Mesendoderm (in vitro differentiated cells): ENCODE measurements at regions not wholly inside any gene's neighbourhood (a gene's known extent, or its start where the extent isn't known, plus 50 kb on each side); places are given as distances from the start of the nearest gene placed in this dataset.

Experiments used
- DNase-seq: peaks from one replicate; pipeline ENCODE4 v3.0.0; 2013
- H2AK5ac ChIP-seq: 2 replicates; pipeline ENCODE4 v1.6.1; 2013; ENCODE audit warnings: low read length, inconsistent platforms
- H2BK120ac ChIP-seq: 2 replicates; pipeline ENCODE4 v1.6.1; 2013; ENCODE audit warnings: low read depth, mild to moderate bottlenecking, low read length, moderate library complexity, mixed read lengths
- H2BK15ac ChIP-seq: replicated peaks from 2 replicates; pipeline ENCODE4 v1.6.1; 2013; ENCODE audit warnings: low read depth, mild to moderate bottlenecking, moderate library complexity
- H2BK5ac ChIP-seq: 2 replicates; pipeline ENCODE4 v1.6.1; 2013; ENCODE audit warnings: low read length, inconsistent platforms
- H3K18ac ChIP-seq: 2 replicates; pipeline ENCODE4 v1.6.1; 2013; ENCODE audit warnings: mild to moderate bottlenecking, low read length, mixed read lengths
- H3K23ac ChIP-seq: one replicate; pipeline ENCODE4 v1.6.1; 2013; ENCODE audit warnings: low read length
- H3K27ac ChIP-seq: 2 replicates; pipeline ENCODE4 v1.5.1; 2013; ENCODE audit warnings: low read depth, mild to moderate bottlenecking, inconsistent platforms, low read length, moderate library complexity
- H3K27me3 ChIP-seq: 2 replicates; pipeline ENCODE4 v1.6.1; 2013; ENCODE audit warnings: low read length, control low read depth, mild to moderate bottlenecking, inconsistent platforms; ENCODE audit not compliant: insufficient read depth, poor library complexity
- H3K36me3 ChIP-seq: 2 replicates; pipeline ENCODE4 v1.6.1; 2013; ENCODE audit warnings: low read length, inconsistent platforms; ENCODE audit not compliant: control insufficient read depth, insufficient read depth
- H3K4ac ChIP-seq: one replicate; pipeline ENCODE4 v1.6.1; 2013; ENCODE audit warnings: low read depth, mild to moderate bottlenecking, low read length, moderate library complexity
- H3K4me1 ChIP-seq: 2 replicates; pipeline ENCODE4 v1.6.1; 2013; ENCODE audit warnings: low read depth, low read length, inconsistent platforms; ENCODE audit not compliant: control insufficient read depth
- H3K4me2 ChIP-seq: 2 replicates; pipeline ENCODE4 v1.6.1; 2013; ENCODE audit warnings: low read length
- H3K4me3 ChIP-seq: 2 replicates; pipeline ENCODE4 v1.5.1; 2013; ENCODE audit warnings: mild to moderate bottlenecking, low read length
- H3K56ac ChIP-seq: one replicate; pipeline ENCODE4 v1.6.1; 2013; ENCODE audit warnings: low read length
- H3K79me1 ChIP-seq: 2 replicates; pipeline ENCODE4 v1.6.1; 2013; ENCODE audit warnings: low read length, inconsistent platforms
- H3K79me2 ChIP-seq: 2 replicates; pipeline ENCODE4 v1.6.1; 2013; ENCODE audit warnings: mild to moderate bottlenecking, low read length; ENCODE audit not compliant: control insufficient read depth, insufficient read depth
- H3K9ac ChIP-seq: 2 replicates; pipeline ENCODE4 v1.6.1; 2013; ENCODE audit warnings: low read length, inconsistent platforms
- H4K5ac ChIP-seq: one replicate; pipeline ENCODE4 v1.6.1; 2013; ENCODE audit warnings: low read length
- H4K8ac ChIP-seq: one replicate; pipeline ENCODE4 v1.6.1; 2013; ENCODE audit warnings: low read depth, mild to moderate bottlenecking, control low read depth, low read length, moderate library complexity
- WGBS: extraction: QIAGEN DNeasy Blood & Tissue Kit; methylation state at CpG from one replicate; pipeline ENCODE4 v1.1.7; 2013; ENCODE audit warnings: low lambda C conversion rate, missing lambda C conversion rate; ENCODE audit not compliant: insufficient coverage; ENCODE audit errors: extremely low coverage; 5-methylcytosine and 5-hydroxymethylcytosine counted together

GRCh38 chr16:49919327-49919726 is 63.4 kb upstream of the ZNF423 start:
- H2AK5ac ChIP-seq: no peak overlapping the region
- no peak for DNase-seq
- no peak overlapping the region for H3K4ac ChIP-seq
- H2BK5ac ChIP-seq: no peak overlapping the region
- H3K79me2 ChIP-seq: no peaks in the 10 kb centered on the region
- no peak overlapping the region for H4K8ac ChIP-seq
- no peak overlapping the region for H3K18ac ChIP-seq
- H2BK120ac ChIP-seq: no peak overlapping the region
- no peaks in the 10 kb centered on the region for H3K36me3 ChIP-seq
- no peaks in the 10 kb centered on the region for H3K27me3 ChIP-seq
- no peak overlapping the region for H3K4me2 ChIP-seq
- no peak overlapping the region for H3K23ac ChIP-seq
- H3K56ac ChIP-seq: no peak overlapping the region
- no peak overlapping the region for H4K5ac ChIP-seq
- no peaks in the 10 kb centered on the region for H3K4me1 ChIP-seq
- no peaks in the 10 kb centered on the region for H3K79me1 ChIP-seq
- no CpG with 5 or more reads among the region's 3 CpGs for WGBS
- H3K9ac ChIP-seq: no peak overlapping the region
- no peak overlapping the region for H3K4me3 ChIP-seq
- no peak overlapping the region for H3K27ac ChIP-seq
- no peak overlapping the region for H2BK15ac ChIP-seq

DNA sequence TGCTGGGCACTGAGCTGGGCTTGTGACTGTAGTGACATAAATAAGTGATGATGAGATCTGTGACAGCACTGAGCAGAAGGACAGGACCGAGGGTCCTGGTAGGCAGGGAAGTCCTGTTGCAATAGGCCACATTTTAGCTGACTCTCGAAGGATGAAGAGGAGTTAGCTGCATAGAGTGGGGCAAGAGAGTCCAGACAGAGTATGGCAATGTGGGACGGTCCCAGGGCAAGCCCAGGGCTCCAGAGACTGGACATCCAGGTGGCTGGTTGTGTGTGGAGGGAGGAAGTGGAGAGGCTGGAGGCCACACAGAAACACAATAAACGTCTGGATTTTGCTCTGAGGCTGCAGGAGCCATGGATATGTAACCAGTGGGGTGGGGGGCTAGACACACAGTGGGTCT is 64.5 kb upstream of the ZNF423 start:
- Histone ChIP-seq H2BK15ac (no peak overlapping the region), H3K4me1 (no peaks in the 10 kb centered on the region), H4K8ac (no peak overlapping the region), H2BK5ac (no peak overlapping the region), H3K23ac (no peak overlapping the region), H3K4ac (no peak overlapping the region), H3K9ac (no peak overlapping the region), H3K79me1 (no peaks in the 10 kb centered on the region), H3K56ac (no peak overlapping the region), H3K18ac (no peak overlapping the region), H3K27ac (no peak overlapping the region), H3K27me3 (no peaks in the 10 kb centered on the region), H3K79me2 (no peaks in the 10 kb centered on the region), H4K5ac (no peak overlapping the region), H3K4me2 (no peak overlapping the region), H2AK5ac (no peak overlapping the region), H2BK120ac (no peak overlapping the region), H3K36me3 (no peaks in the 10 kb centered on the region), H3K4me3 (no peak overlapping the region)
- no CpG with 5 or more reads among the region's 4 CpGs for WGBS
- no peak for DNase-seq

DNA sequence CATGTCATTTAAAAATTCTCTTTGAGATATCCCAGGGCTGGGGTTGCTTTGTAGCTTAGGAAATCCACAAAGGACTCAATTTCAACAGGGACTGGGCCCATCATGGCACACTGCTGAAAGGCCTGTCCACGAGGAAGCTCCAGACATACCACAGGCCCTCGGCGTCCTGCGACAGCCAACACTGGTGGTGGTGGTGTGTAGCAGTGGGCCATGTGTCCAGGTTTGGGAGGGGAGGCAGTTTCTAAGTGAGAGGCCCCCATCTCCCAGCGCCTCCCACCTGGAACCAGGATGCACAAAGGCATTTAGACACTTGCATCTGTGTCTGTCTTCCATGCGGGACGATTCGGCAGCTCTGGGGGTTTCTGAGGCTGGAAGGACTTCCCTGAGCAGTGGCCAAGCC is 65.2 kb upstream of the ZNF423 start:
- Histone ChIP-seq H3K23ac (no peak overlapping the region), H2AK5ac (no peak overlapping the region), H2BK5ac (no peak overlapping the region), H3K36me3 (no peaks in the 10 kb centered on the region), H3K4me3 (no peak overlapping the region), H3K4me2 (no peak overlapping the region), H3K79me1 (no peaks in the 10 kb centered on the region), H3K27ac (no peak overlapping the region), H3K4ac (no peak overlapping the region), H3K27me3 (no peaks in the 10 kb centered on the region), H3K4me1 (no peaks in the 10 kb centered on the region), H3K18ac (no peak overlapping the region), H2BK120ac (no peak overlapping the region), H4K8ac (no peak overlapping the region), H3K56ac (no peak overlapping the region), H4K5ac (no peak overlapping the region), H3K79me2 (no peaks in the 10 kb centered on the region), H3K9ac (no peak overlapping the region), H2BK15ac (no peak overlapping the region)
- WGBS: no CpG with 5 or more reads among the region's 8 CpGs
- no peak for DNase-seq

DNA sequence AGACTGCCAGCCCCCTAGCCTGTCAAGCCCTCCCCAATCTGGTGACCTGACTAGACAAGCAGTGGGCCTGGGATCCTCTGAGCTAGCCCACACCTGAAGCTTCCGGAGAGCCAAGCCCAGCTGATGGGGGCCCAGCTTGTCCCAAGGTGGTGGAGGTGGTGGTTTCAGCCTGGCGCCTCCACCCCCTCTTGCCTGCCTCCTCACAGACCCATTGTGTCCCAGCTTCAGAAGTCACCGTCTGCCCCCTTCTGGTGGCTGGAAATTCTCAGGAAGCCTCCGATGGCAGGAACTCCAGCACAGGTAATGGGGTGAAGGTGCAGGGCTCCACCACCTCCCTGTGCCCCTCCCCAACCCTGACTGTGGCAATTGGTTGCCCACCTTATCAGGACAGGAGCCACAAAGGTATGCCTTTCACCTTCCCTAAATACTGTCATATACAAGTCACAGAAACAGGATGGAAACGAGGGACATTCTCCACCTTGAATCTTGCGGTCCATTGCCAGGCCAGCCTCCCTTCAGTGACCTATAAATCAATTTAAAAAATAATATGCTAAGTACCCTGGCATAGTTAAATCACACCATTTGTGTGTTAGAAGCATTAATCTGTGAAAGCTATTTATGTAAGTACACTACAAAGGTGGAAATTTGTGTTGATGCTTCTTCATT is 66.0 kb upstream of the ZNF423 start:
- H3K4me2 ChIP-seq: no peak overlapping the region
- H3K79me1 ChIP-seq: no peaks in the 10 kb centered on the region
- H4K5ac ChIP-seq: no peak overlapping the region
- peak overlapping the region; percentile 76 for H3K56ac ChIP-seq
- no peak overlapping the region for H3K18ac ChIP-seq
- H3K4ac ChIP-seq: no peak overlapping the region
- H2AK5ac ChIP-seq: no peak overlapping the region
- H2BK15ac ChIP-seq: no peak overlapping the region
- H3K79me2 ChIP-seq: no peaks in the 10 kb centered on the region
- no peaks in the 10 kb centered on the region for H3K36me3 ChIP-seq
- WGBS: no CpG with 5 or more reads among the region's 6 CpGs
- no peaks in the 10 kb centered on the region for H3K27me3 ChIP-seq
- H4K8ac ChIP-seq: no peak overlapping the region
- DNase-seq: peak; percentile 89
- no peaks in the 10 kb centered on the region for H3K4me1 ChIP-seq
- H3K4me3 ChIP-seq: no peak overlapping the region
- H2BK120ac ChIP-seq: no peak overlapping the region
- H2BK5ac ChIP-seq: no peak overlapping the region
- H3K9ac ChIP-seq: peak overlapping the region; percentile 8
- no peak overlapping the region for H3K27ac ChIP-seq
- H3K23ac ChIP-seq: no peak overlapping the region

DNA sequence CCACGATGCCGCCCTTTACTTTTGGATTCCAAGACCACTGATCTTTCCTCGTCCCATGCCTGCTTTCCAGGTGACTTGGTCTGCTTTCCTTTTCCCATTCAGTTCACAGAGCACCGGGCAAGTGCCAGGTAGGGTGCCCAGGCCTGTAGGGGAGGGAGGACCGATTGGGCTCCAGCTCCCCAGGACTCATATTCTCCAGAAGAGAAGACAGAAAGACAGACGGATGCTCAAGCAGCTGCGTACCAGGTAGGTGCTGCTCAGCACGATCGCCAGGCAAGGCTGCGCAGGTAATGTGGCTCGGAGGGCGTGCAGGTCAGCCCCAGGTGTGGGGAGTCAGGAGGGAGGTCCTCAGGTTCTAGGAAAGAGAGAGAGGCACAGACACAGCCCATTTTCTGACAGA is 67.5 kb upstream of the ZNF423 start:
- Histone ChIP-seq H3K4me1 (no peaks in the 10 kb centered on the region), H3K9ac (no peak overlapping the region), H3K4ac (no peak overlapping the region), H3K27me3 (no peaks in the 10 kb centered on the region), H3K4me3 (no peak overlapping the region), H3K23ac (no peak overlapping the region), H3K36me3 (no peaks in the 10 kb centered on the region), H3K27ac (no peak overlapping the region), H3K4me2 (no peak overlapping the region), H2BK5ac (no peak overlapping the region), H3K79me1 (no peaks in the 10 kb centered on the region), H2BK120ac (no peak overlapping the region), H3K56ac (no peak overlapping the region), H3K79me2 (no peaks in the 10 kb centered on the region), H4K8ac (no peak overlapping the region), H3K18ac (no peak overlapping the region), H4K5ac (no peak overlapping the region), H2BK15ac (no peak overlapping the region), H2AK5ac (no peak overlapping the region)
- WGBS: no CpG with 5 or more reads among the region's 12 CpGs
- no peak for DNase-seq

GRCh38 chr16:49924078-49924477 is 68.2 kb upstream of the ZNF423 start:
- Histone ChIP-seq H3K79me2 (no peaks in the 10 kb centered on the region), H2AK5ac (no peak overlapping the region), H3K4me1 (no peaks in the 10 kb centered on the region), H3K36me3 (no peaks in the 10 kb centered on the region), H3K23ac (no peak overlapping the region), H2BK120ac (no peak overlapping the region), H3K4ac (no peak overlapping the region), H3K27me3 (no peaks in the 10 kb centered on the region), H3K56ac (no peak overlapping the region), H3K9ac (no peak overlapping the region), H3K79me1 (no peaks in the 10 kb centered on the region), H3K18ac (no peak overlapping the region), H4K5ac (no peak overlapping the region), H2BK15ac (no peak overlapping the region), H3K4me2 (no peak overlapping the region), H2BK5ac (no peak overlapping the region), H4K8ac (no peak overlapping the region), H3K4me3 (no peak overlapping the region), H3K27ac (no peak overlapping the region)
- DNase-seq: peak; percentile 64
- WGBS: no CpG with 5 or more reads among the region's 7 CpGs
